ENCODE measurements at regions not wholly inside any gene's neighbourhood (a gene's known extent, or its start where the extent isn't known, plus 50 kb on each side); places are given as distances from the start of the nearest gene placed in this dataset.

DNA sequence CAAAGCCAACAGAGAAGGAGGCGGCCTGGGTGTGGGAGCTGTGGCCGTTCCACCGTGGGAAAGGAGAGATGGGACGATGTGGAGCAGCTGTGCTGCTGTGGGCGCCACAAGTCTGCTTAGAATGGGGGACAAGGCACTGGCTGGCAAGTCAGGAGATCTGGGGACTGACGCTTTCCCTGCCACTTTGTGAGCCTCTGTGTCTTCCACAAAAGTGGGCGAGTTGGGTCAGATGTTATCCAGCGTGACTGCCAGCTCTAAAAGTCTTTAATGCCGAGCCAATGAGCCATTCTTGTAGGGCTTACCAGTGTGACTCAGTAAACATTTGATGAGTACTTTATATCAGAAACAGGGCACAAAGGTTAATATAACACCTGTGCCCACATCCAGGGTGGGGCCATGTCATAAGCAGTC is 113.6 kb upstream of the MGAT5 start:
- Mint-ChIP-seq H3K27me3 (ENCODE audit: insufficient read depth) (no peaks in the 10 kb centered on the region), H3K4me3 (no peak overlapping the region), H3K4me1 (peaks cover 51% of the 10 kb centered on the region), H3K9me3 (no peaks in the 10 kb centered on the region), H3K36me3 (ENCODE audit: low read depth) (peaks cover 4% of the 10 kb centered on the region), H3K27ac (no peak overlapping the region)
- H3K4me1 ChIP-seq (ENCODE audit: control insufficient read depth, insufficient read depth, low read length): peaks cover 16% of the 10 kb centered on the region
- H3K4me3 ChIP-seq (ENCODE audit: low read length): no peak overlapping the region
- H3K27ac ChIP-seq (ENCODE audit: low read depth, low read length): no peak overlapping the region
- H3K36me3 ChIP-seq (ENCODE audit: control insufficient read depth, insufficient read depth, low read length): no peaks in the 10 kb centered on the region
- WGBS, 2 experiments (ENCODE audit: insufficient coverage in 1 of 2, insufficient read length in 1 of 2): 93% methylated on average over 8 to 9 of the region's 9 CpGs
- no peak for DNase-seq
- TF ChIP-seq, protein P1, sequence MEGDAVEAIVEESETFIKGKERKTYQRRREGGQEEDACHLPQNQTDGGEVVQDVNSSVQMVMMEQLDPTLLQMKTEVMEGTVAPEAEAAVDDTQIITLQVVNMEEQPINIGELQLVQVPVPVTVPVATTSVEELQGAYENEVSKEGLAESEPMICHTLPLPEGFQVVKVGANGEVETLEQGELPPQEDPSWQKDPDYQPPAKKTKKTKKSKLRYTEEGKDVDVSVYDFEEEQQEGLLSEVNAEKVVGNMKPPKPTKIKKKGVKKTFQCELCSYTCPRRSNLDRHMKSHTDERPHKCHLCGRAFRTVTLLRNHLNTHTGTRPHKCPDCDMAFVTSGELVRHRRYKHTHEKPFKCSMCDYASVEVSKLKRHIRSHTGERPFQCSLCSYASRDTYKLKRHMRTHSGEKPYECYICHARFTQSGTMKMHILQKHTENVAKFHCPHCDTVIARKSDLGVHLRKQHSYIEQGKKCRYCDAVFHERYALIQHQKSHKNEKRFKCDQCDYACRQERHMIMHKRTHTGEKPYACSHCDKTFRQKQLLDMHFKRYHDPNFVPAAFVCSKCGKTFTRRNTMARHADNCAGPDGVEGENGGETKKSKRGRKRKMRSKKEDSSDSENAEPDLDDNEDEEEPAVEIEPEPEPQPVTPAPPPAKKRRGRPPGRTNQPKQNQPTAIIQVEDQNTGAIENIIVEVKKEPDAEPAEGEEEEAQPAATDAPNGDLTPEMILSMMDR (conservative IDR thresholded peaks at IDR 0.05): no peak
- H3K9ac ChIP-seq (ENCODE audit: extremely low read depth, low read length, poor library complexity, severe bottlenecking): no peak overlapping the region
- H3K27me3 ChIP-seq (ENCODE audit: control insufficient read depth, insufficient read depth, low read length, poor library complexity, severe bottlenecking): no peaks in the 10 kb centered on the region
- no peaks in the 10 kb centered on the region for H3K9me3 ChIP-seq (ENCODE audit: control insufficient read depth, low read length)

DNA sequence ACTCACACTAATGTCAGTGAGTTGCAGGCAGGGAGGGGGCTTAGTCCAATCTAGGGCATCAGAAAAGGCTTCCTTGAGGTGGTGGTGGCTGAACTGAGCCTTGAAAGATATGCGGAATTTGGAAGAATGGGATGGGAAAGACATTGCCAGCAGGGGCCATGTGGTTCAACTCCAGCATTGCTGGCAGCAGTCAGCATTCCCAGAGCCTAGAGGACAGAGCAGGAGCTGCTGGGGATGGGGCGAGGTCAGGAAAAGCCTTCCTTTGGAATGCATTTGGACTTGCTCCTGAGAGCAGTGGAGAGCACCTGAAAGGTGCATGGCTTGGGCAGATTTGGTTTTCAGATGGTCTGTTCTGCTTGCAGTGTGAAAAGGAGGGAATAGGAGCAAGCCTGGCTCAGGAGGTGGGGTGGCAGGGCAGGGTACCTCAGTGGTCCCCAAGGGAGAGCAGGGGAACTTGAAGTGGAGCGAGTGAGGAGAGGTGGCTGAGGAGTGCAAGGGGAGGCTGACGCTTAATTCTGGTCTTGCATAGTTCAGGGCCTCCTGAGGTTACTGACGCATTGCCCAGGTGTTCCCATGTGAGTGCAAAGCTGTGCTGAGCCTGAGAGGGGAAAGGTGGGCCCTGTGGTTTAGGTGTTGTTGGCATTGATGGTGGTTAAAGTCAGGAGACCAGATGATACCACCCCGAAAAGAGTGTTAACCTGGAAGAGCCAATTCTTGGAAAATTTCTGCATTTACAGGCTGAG is 112.1 kb upstream of the MGAT5 start:
- peaks cover 48% of the 10 kb centered on the region for H3K4me1 Mint-ChIP-seq

DNA sequence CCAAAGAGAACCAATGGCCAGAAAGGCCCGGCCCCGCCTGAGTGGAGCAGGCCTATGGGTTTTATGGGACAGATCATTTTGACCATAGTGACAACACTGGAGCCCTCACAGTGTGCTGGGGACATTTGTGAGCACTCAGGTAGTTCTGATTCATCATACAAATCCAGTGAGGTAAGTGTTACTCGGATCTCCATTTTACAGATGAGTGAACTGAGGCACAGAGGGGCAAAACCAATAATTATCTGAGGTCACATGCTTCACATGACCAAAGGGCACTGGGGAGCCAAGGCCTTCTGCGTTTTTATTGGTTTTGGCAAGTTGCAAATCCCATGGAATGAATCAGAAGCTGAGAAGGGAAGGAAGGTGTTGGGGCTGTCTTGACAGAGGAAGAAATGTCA is 111.5 kb upstream of the MGAT5 start:
- Histone ChIP-seq H3K27ac (ENCODE audit: low read depth, low read length) (no peak overlapping the region), H3K27me3 (ENCODE audit: control insufficient read depth, insufficient read depth, low read length, poor library complexity, severe bottlenecking) (no peaks in the 10 kb centered on the region), H3K4me3 (ENCODE audit: low read length) (no peak overlapping the region), H3K36me3 (ENCODE audit: control insufficient read depth, insufficient read depth, low read length) (no peaks in the 10 kb centered on the region), H3K9ac (ENCODE audit: extremely low read depth, low read length, poor library complexity, severe bottlenecking) (no peak overlapping the region), H3K4me1 (ENCODE audit: control insufficient read depth, insufficient read depth, low read length) (peaks cover 7% of the 10 kb centered on the region), H3K9me3 (ENCODE audit: control insufficient read depth, low read length) (no peaks in the 10 kb centered on the region)
- no peaks in the 10 kb centered on the region for H3K27me3 Mint-ChIP-seq (ENCODE audit: insufficient read depth)
- peak overlapping the region; percentile 48 for H3K27ac Mint-ChIP-seq
- TF ChIP-seq, protein P1 (conservative IDR thresholded peaks at IDR 0.05): no peak
- WGBS, 2 experiments (ENCODE audit: insufficient coverage in 1 of 2, insufficient read length in 1 of 2): 85 to 88% methylated on average over 4 of the region's 4 CpGs
- H3K4me1 Mint-ChIP-seq: peaks cover 42% of the 10 kb centered on the region
- peaks cover 8% of the 10 kb centered on the region for H3K36me3 Mint-ChIP-seq (ENCODE audit: low read depth)
- DNase-seq: no peak
- H3K4me3 Mint-ChIP-seq: no peak overlapping the region
- no peaks in the 10 kb centered on the region for H3K9me3 Mint-ChIP-seq

More for the DNA sequence above, 112.1 kb upstream of the MGAT5 start:
- no peak overlapping the region for H3K27ac Mint-ChIP-seq
- WGBS, 2 experiments (ENCODE audit: insufficient coverage in 1 of 2, insufficient read length in 1 of 2): 73 to 85% methylated on average over 3 to 6 of the region's 6 CpGs
- peak; percentile 79 for DNase-seq
- no peaks in the 10 kb centered on the region for H3K27me3 Mint-ChIP-seq (ENCODE audit: insufficient read depth)
- Histone ChIP-seq H3K36me3 (ENCODE audit: control insufficient read depth, insufficient read depth, low read length) (no peaks in the 10 kb centered on the region), H3K9me3 (ENCODE audit: control insufficient read depth, low read length) (no peaks in the 10 kb centered on the region), H3K4me3 (ENCODE audit: low read length) (no peak overlapping the region), H3K27ac (ENCODE audit: low read depth, low read length) (no peak overlapping the region), H3K4me1 (ENCODE audit: control insufficient read depth, insufficient read depth, low read length) (peaks cover 13% of the 10 kb centered on the region), H3K27me3 (ENCODE audit: control insufficient read depth, insufficient read depth, low read length, poor library complexity, severe bottlenecking) (no peaks in the 10 kb centered on the region), H3K9ac (ENCODE audit: extremely low read depth, low read length, poor library complexity, severe bottlenecking) (no peak overlapping the region)
- no peaks in the 10 kb centered on the region for H3K9me3 Mint-ChIP-seq
- TF ChIP-seq, protein P1 (conservative IDR thresholded peaks at IDR 0.05): peak; percentile 46
- H3K36me3 Mint-ChIP-seq (ENCODE audit: low read depth): peaks cover 8% of the 10 kb centered on the region
- no peak overlapping the region for H3K4me3 Mint-ChIP-seq
